ENCODE measurements at regions not wholly inside any gene's neighbourhood (a gene's known extent, or its start where the extent isn't known, plus 50 kb on each side); places are given as distances from the start of the nearest gene placed in this dataset.
A peak's percentile ranks its signal among the peaks of the same experiment; 100 is the strongest.

- Histone ChIP-seq H3K36me3 (ENCODE audit: control insufficient read depth in 1 of 2, insufficient read depth in 2 of 2, low read depth in 1 of 2, low read length in 2 of 2) (peaks cover 0 to 2% of the 10 kb centered on the region in 2 experiments), H2BK15ac (ENCODE audit: low read depth, poor library complexity, severe bottlenecking) (no peak overlapping the region), H3K4ac (ENCODE audit: low read depth in 1 of 2, low read length in 2 of 2) (no peak overlapping the region), H3K9me3 (ENCODE audit: control insufficient read depth, low read length) (no peaks in the 10 kb centered on the region), H4K91ac (ENCODE audit: low read length) (no peak overlapping the region), H2AFZ (ENCODE audit: low read depth, low read length) (no peak overlapping the region), H2BK120ac (ENCODE audit: low read depth, low read length) (no peak overlapping the region), H3K23ac (ENCODE audit: low read length in 2 of 2) (no peak overlapping the region), H3K9ac (ENCODE audit: low read length) (no peak overlapping the region), H3K4me1 (ENCODE audit: control insufficient read depth, insufficient read depth, low read depth, low read length) (no peaks in the 10 kb centered on the region), H3K79me1 (replicated peaks; ENCODE audit: low read length, poor library complexity, severe bottlenecking) (no peaks in the 10 kb centered on the region), H3K4me2 (ENCODE audit: low read length, poor library complexity, severe bottlenecking) (no peak overlapping the region), H2AK5ac (ENCODE audit: low read length, severe bottlenecking) (no peak overlapping the region), H3K27me3 (ENCODE audit: control insufficient read depth in 1 of 2, insufficient read depth in 1 of 2, low read length in 2 of 2) (no peaks in the 10 kb centered on the region), H3K4me3 (ENCODE audit: insufficient read depth in 1 of 2, low read depth in 1 of 2, low read length in 2 of 2) (no peak overlapping the region), H4K8ac (ENCODE audit: low read length) (no peak overlapping the region), H2BK12ac (ENCODE audit: low read length in 2 of 2) (no peak overlapping the region), H3K14ac (ENCODE audit: low read length in 2 of 2) (no peak overlapping the region), H2BK5ac (ENCODE audit: low read depth, low read length, poor library complexity, severe bottlenecking) (no peak overlapping the region), H3K27ac (ENCODE audit: low read length, poor library complexity, severe bottlenecking) (no peak overlapping the region), H3K18ac (ENCODE audit: low read depth in 1 of 2, low read length in 2 of 2) (no peak overlapping the region)
- 70% methylated on average over 1 of the region's 1 CpG for WGBS
- DNase-seq: no peak
These were observed 103.3 kb downstream of the METTL4 start for GRCh38 chr18:2468051-2468450.

GRCh38 chr18:2471523-2471922 is 99.8 kb downstream of the METTL4 start:
- WGBS: 73% methylated on average over 2 of the region's 2 CpGs
- H3K4me3 ChIP-seq (ENCODE audit: insufficient read depth in 1 of 2, low read depth in 1 of 2, low read length in 2 of 2): no peak overlapping the region
- H3K9me3 ChIP-seq (ENCODE audit: control insufficient read depth, low read length): no peaks in the 10 kb centered on the region
- H3K18ac ChIP-seq (ENCODE audit: low read depth in 1 of 2, low read length in 2 of 2): no peak overlapping the region
- no peak overlapping the region for H2BK5ac ChIP-seq (ENCODE audit: low read depth, low read length, poor library complexity, severe bottlenecking)
- no peak overlapping the region for H3K4me2 ChIP-seq (ENCODE audit: low read length, poor library complexity, severe bottlenecking)
- H3K14ac ChIP-seq (ENCODE audit: low read length in 2 of 2): no peak overlapping the region
- H3K79me1 ChIP-seq (replicated peaks; ENCODE audit: low read length, poor library complexity, severe bottlenecking): no peaks in the 10 kb centered on the region
- no peak overlapping the region for H2AK5ac ChIP-seq (ENCODE audit: low read length, severe bottlenecking)
- H2BK12ac ChIP-seq (ENCODE audit: low read length in 2 of 2): no peak overlapping the region
- H3K9ac ChIP-seq (ENCODE audit: low read length): no peak overlapping the region
- no peak overlapping the region for H2AFZ ChIP-seq (ENCODE audit: low read depth, low read length)
- H3K4me1 ChIP-seq (ENCODE audit: control insufficient read depth, insufficient read depth, low read depth, low read length): no peaks in the 10 kb centered on the region
- no peaks in the 10 kb centered on the region for H3K27me3 ChIP-seq (ENCODE audit: control insufficient read depth in 1 of 2, insufficient read depth in 1 of 2, low read length in 2 of 2)
- DNase-seq: no peak
- no peak overlapping the region for H4K8ac ChIP-seq (ENCODE audit: low read length)
- H3K23ac ChIP-seq (ENCODE audit: low read length in 2 of 2): no peak overlapping the region
- no peak overlapping the region for H3K4ac ChIP-seq (ENCODE audit: low read depth in 1 of 2, low read length in 2 of 2)
- H2BK15ac ChIP-seq (ENCODE audit: low read depth, poor library complexity, severe bottlenecking): no peak overlapping the region
- H2BK120ac ChIP-seq (ENCODE audit: low read depth, low read length): no peak overlapping the region
- no peak overlapping the region for H3K27ac ChIP-seq (ENCODE audit: low read length, poor library complexity, severe bottlenecking)
- no peak overlapping the region for H4K91ac ChIP-seq (ENCODE audit: low read length)
- H3K36me3 ChIP-seq (ENCODE audit: control insufficient read depth in 1 of 2, insufficient read depth in 2 of 2, low read depth in 1 of 2, low read length in 2 of 2): no peaks in the 10 kb centered on the region

- Histone ChIP-seq H3K4ac (ENCODE audit: low read depth in 1 of 2, low read length in 2 of 2) (no peak overlapping the region), H2BK12ac (ENCODE audit: low read length in 2 of 2) (no peak overlapping the region), H2AFZ (ENCODE audit: low read depth, low read length) (no peak overlapping the region), H3K27ac (ENCODE audit: low read length, poor library complexity, severe bottlenecking) (no peak overlapping the region), H4K91ac (ENCODE audit: low read length) (no peak overlapping the region), H3K23ac (ENCODE audit: low read length in 2 of 2) (no peak overlapping the region), H3K9me3 (ENCODE audit: control insufficient read depth, low read length) (no peaks in the 10 kb centered on the region), H3K9ac (ENCODE audit: low read length) (no peak overlapping the region), H3K18ac (ENCODE audit: low read depth in 1 of 2, low read length in 2 of 2) (no peak overlapping the region), H3K4me1 (ENCODE audit: control insufficient read depth, insufficient read depth, low read depth, low read length) (no peaks in the 10 kb centered on the region), H3K4me2 (ENCODE audit: low read length, poor library complexity, severe bottlenecking) (no peak overlapping the region), H2AK5ac (ENCODE audit: low read length, severe bottlenecking) (no peak overlapping the region), H3K79me1 (replicated peaks; ENCODE audit: low read length, poor library complexity, severe bottlenecking) (no peaks in the 10 kb centered on the region), H2BK120ac (ENCODE audit: low read depth, low read length) (no peak overlapping the region), H4K8ac (ENCODE audit: low read length) (no peak overlapping the region), H2BK5ac (ENCODE audit: low read depth, low read length, poor library complexity, severe bottlenecking) (no peak overlapping the region), H3K4me3 (ENCODE audit: insufficient read depth in 1 of 2, low read depth in 1 of 2, low read length in 2 of 2) (no peak overlapping the region), H2BK15ac (ENCODE audit: low read depth, poor library complexity, severe bottlenecking) (no peak overlapping the region), H3K36me3 (ENCODE audit: control insufficient read depth in 1 of 2, insufficient read depth in 2 of 2, low read depth in 1 of 2, low read length in 2 of 2) (no peaks in the 10 kb centered on the region), H3K14ac (ENCODE audit: low read length in 2 of 2) (no peak overlapping the region), H3K27me3 (ENCODE audit: control insufficient read depth in 1 of 2, insufficient read depth in 1 of 2, low read length in 2 of 2) (no peaks in the 10 kb centered on the region)
- DNase-seq: no peak
- WGBS: no CpG with 5 or more reads among the region's 1 CpG
These were observed 92.6 kb downstream of the METTL4 start for GRCh38 chr18:2478662-2479061.

GRCh38 chr18:2480536-2480935 is 90.8 kb downstream of the METTL4 start:
- Histone ChIP-seq H3K79me1 (replicated peaks; ENCODE audit: low read length, poor library complexity, severe bottlenecking) (no peaks in the 10 kb centered on the region), H2BK15ac (ENCODE audit: low read depth, poor library complexity, severe bottlenecking) (no peak overlapping the region), H3K18ac (ENCODE audit: low read depth in 1 of 2, low read length in 2 of 2) (no peak overlapping the region)

More at GRCh38 chr18:2480536-2480935, 90.8 kb downstream of the METTL4 start:
- no peaks in the 10 kb centered on the region for H3K36me3 ChIP-seq (ENCODE audit: control insufficient read depth in 1 of 2, insufficient read depth in 2 of 2, low read depth in 1 of 2, low read length in 2 of 2)
- no peak overlapping the region for H3K14ac ChIP-seq (ENCODE audit: low read length in 2 of 2)
- no peaks in the 10 kb centered on the region for H3K9me3 ChIP-seq (ENCODE audit: control insufficient read depth, low read length)
- WGBS: 100% methylated on average over 1 of the region's 2 CpGs
- H3K27ac ChIP-seq (ENCODE audit: low read length, poor library complexity, severe bottlenecking): no peak overlapping the region
- H2AK5ac ChIP-seq (ENCODE audit: low read length, severe bottlenecking): no peak overlapping the region
- H2AFZ ChIP-seq (ENCODE audit: low read depth, low read length): no peak overlapping the region
- H4K8ac ChIP-seq (ENCODE audit: low read length): no peak overlapping the region
- H3K4me3 ChIP-seq (ENCODE audit: insufficient read depth in 1 of 2, low read depth in 1 of 2, low read length in 2 of 2): no peak overlapping the region
- no peaks in the 10 kb centered on the region for H3K27me3 ChIP-seq (ENCODE audit: control insufficient read depth in 1 of 2, insufficient read depth in 1 of 2, low read length in 2 of 2)
- H3K23ac ChIP-seq (ENCODE audit: low read length in 2 of 2): no peak overlapping the region
- H2BK5ac ChIP-seq (ENCODE audit: low read depth, low read length, poor library complexity, severe bottlenecking): no peak overlapping the region
- no peak overlapping the region for H3K9ac ChIP-seq (ENCODE audit: low read length)
- H4K91ac ChIP-seq (ENCODE audit: low read length): no peak overlapping the region
- peak; percentile 39 for DNase-seq
- H3K4me2 ChIP-seq (ENCODE audit: low read length, poor library complexity, severe bottlenecking): no peak overlapping the region
- no peaks in the 10 kb centered on the region for H3K4me1 ChIP-seq (ENCODE audit: control insufficient read depth, insufficient read depth, low read depth, low read length)
- H2BK12ac ChIP-seq (ENCODE audit: low read length in 2 of 2): no peak overlapping the region
- H2BK120ac ChIP-seq (ENCODE audit: low read depth, low read length): no peak overlapping the region
- H3K4ac ChIP-seq (ENCODE audit: low read depth in 1 of 2, low read length in 2 of 2): no peak overlapping the region
